Testis (tissue), 2 donors: ENCODE measurements at regions not wholly inside any gene's neighbourhood (a gene's known extent, or its start where the extent isn't known, plus 50 kb on each side); places are given as distances from the start of the nearest gene placed in this dataset.

Experiments used
- DNase-seq: peaks from one replicate; pipeline ENCODE4 v3.0.0-alpha.2; 2019
- H3K27ac ChIP-seq, 2 donors: fragments of 200-600 bp; sonication (generic); one replicate each; pipeline ENCODE4 v1.5.1; 2019
- H3K27me3 ChIP-seq: fragments of 200-600 bp; sonication (generic); one replicate; pipeline ENCODE4 v1.5.1; 2019
- H3K36me3 ChIP-seq: fragments of 200-600 bp; sonication (generic); one replicate; pipeline ENCODE4 v1.5.1; 2017; ENCODE audit warnings: low read depth; ENCODE audit errors: missing control alignments
- H3K4me1 ChIP-seq: fragments of 200-600 bp; sonication (generic); one replicate; pipeline ENCODE4 v1.5.1; 2019
- H3K4me3 ChIP-seq, 2 donors: fragments of 200-600 bp; sonication (generic); one replicate each; pipeline ENCODE4 v1.5.1; 2017 to 2019
- H3K9me3 ChIP-seq: fragments of 200-600 bp; sonication (generic); one replicate; pipeline ENCODE4 v1.5.1; 2017
- POLR2A ChIP-seq: fragments of 450-650 bp; IDR thresholded peaks from one replicate; pipeline ENCODE4 v1.6.1; 2017; ENCODE audit warnings: antibody characterized with exemption, mild to moderate bottlenecking, moderate library complexity
- WGBS, 2 donors: methylation state at CpG; one replicate each; pipeline ENCODE4 v1.1.5; 2018; 5-methylcytosine and 5-hydroxymethylcytosine counted together
- intact Hi-C: fragments of 100-400 bp; cut with DNase I; formaldehyde crosslinking; loops from one replicate; pipeline ENCODE4 v1.15.1; 2023; ENCODE audit warnings: low total_unique reads
- TF ChIP-seq, protein P1 (sequence below), 3 experiments: fragments of 450-650 bp in 2 of 3; fragments of 200-600 bp in 1 of 3; sonication (generic) in 1 of 3; IDR thresholded peaks; one replicate each; pipeline ENCODE4 v1.5.1; 2016 to 2019; ENCODE audit warnings: antibody characterized with exemption in 3 of 3, mild to moderate bottlenecking in 2 of 3, moderate library complexity in 1 of 3

DNA sequence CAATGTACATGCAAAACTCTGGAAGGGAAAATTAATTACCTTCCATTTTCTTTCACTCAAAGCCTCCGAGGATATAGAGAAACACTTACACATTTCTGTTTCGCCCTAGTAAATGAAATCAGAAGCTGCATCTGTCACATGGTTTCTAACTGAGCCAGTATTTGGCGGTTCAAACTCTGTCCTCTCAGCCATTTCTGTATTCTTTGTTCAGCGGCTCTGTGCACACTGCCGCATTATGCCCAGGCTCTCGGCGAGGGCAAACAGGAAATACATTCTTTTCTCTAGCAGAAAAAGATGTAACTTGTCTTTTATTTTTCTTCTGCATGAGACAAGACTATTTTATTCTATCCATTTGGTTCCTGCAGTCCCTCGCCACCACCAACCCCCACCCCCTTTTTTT lies 71.4 kb upstream of the GPM6B start:
- intact Hi-C loops, result no loop called here
- Histone ChIP-seq H3K4me1 (no peaks in the 10 kb centered on the region), H3K9me3 (no peaks in the 10 kb centered on the region), H3K27ac (no peak overlapping the region), H3K4me3 (no peak overlapping the region), H3K27me3 (no peaks in the 10 kb centered on the region), H3K36me3 (no peaks in the 10 kb centered on the region)
- 80 to 96% methylated on average over 8 of the region's 8 CpGs for WGBS, 2 donors
- TF ChIP-seq POLR2A, result no peak
- TF ChIP-seq, protein P1, sequence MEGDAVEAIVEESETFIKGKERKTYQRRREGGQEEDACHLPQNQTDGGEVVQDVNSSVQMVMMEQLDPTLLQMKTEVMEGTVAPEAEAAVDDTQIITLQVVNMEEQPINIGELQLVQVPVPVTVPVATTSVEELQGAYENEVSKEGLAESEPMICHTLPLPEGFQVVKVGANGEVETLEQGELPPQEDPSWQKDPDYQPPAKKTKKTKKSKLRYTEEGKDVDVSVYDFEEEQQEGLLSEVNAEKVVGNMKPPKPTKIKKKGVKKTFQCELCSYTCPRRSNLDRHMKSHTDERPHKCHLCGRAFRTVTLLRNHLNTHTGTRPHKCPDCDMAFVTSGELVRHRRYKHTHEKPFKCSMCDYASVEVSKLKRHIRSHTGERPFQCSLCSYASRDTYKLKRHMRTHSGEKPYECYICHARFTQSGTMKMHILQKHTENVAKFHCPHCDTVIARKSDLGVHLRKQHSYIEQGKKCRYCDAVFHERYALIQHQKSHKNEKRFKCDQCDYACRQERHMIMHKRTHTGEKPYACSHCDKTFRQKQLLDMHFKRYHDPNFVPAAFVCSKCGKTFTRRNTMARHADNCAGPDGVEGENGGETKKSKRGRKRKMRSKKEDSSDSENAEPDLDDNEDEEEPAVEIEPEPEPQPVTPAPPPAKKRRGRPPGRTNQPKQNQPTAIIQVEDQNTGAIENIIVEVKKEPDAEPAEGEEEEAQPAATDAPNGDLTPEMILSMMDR (IDR thresholded peaks at IDR 0.05), result no peak
- no peak for DNase-seq

GRCh38 chrX:13885591-13885990 lies 68.7 kb upstream of the GPM6B start:
- TF ChIP-seq, protein P1 (IDR thresholded peaks at IDR 0.05), result no peak
- no peak for TF ChIP-seq POLR2A
- Histone ChIP-seq H3K27ac (no peak overlapping the region), H3K27me3 (no peaks in the 10 kb centered on the region), H3K9me3 (no peaks in the 10 kb centered on the region), H3K4me1 (no peaks in the 10 kb centered on the region), H3K36me3 (no peaks in the 10 kb centered on the region), H3K4me3 (no peak overlapping the region)
- intact Hi-C loops, result no loop called here
- 94 to 98% methylated on average over 7 to 9 of the region's 9 CpGs for WGBS, 2 donors
- no peak for DNase-seq

DNA sequence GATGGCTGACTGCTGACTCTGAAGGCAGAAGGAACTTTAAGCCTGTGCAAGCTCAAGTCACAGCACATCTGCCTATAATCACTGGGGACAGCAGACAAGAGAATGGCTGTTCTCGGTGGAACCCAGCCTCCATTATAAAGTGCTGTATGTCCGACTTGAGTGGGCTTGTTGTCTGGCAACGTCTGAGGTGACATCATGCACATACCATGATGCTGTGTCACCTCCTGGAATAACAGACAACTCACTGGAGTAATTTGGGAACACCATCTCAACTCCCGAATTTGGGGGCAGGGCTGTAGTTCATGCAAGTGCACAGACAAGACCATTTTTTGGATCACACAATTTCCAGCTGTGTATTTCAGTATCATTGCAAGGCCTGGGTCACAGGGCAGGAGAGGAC lies 59.8 kb upstream of the GPM6B start:
- WGBS, 2 donors, result 100% methylated on average over 1 of the region's 4 CpGs; no CpG with 5 or more reads in 1 of the 2 donors
- no peaks in the 10 kb centered on the region for H3K4me1 ChIP-seq
- H3K36me3 ChIP-seq, result no peaks in the 10 kb centered on the region
- H3K27ac ChIP-seq, result no peak overlapping the region
- H3K27me3 ChIP-seq, result no peaks in the 10 kb centered on the region
- TF ChIP-seq, protein P1 (IDR thresholded peaks at IDR 0.05), result no peak
- TF ChIP-seq POLR2A, result no peak
- H3K9me3 ChIP-seq, result no peaks in the 10 kb centered on the region
- intact Hi-C loops, result no loop called here
- no peak for DNase-seq
- no peak overlapping the region for H3K4me3 ChIP-seq

- intact Hi-C loops, result no loop called here
- no peak overlapping the region for H3K27ac ChIP-seq
- 74% methylated on average over 3 of the region's 3 CpGs; no CpG with 5 or more reads in 1 of the 2 donors for WGBS, 2 donors
- H3K27me3 ChIP-seq, result no peaks in the 10 kb centered on the region
- no peaks in the 10 kb centered on the region for H3K9me3 ChIP-seq
- no peaks in the 10 kb centered on the region for H3K36me3 ChIP-seq
- TF ChIP-seq, protein P1 (IDR thresholded peaks at IDR 0.05), result no peak
- TF ChIP-seq POLR2A, result no peak
- DNase-seq, result no peak
- no peaks in the 10 kb centered on the region for H3K4me1 ChIP-seq
- H3K4me3 ChIP-seq, result no peak overlapping the region
Measured at GRCh38 chrX:13875572-13875971, 58.7 kb upstream of the GPM6B start.

DNA sequence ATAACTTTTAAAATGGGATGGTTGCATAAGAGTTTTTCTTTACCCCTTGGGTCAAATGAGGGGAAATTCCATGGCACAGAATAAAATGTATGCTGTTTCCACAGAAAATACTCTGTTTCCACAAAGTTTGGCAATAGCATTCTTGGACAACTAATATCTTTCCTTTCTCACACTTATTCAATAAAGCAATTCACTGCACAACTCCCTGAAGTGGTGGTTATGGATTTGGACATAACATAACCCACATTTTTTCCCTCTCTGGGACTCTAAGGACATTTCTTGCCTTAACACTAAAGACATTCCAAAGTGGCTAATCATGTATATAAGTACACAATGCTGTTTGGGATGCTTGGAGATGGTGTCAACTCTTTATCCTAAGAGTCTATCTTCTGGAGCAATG lies 51.7 kb upstream of the GPM6B start:
- TF ChIP-seq, protein P1 (IDR thresholded peaks at IDR 0.05), result no peak
- TF ChIP-seq POLR2A, result no peak
- intact Hi-C loops, result no loop called here

More for the DNA sequence above, 51.7 kb upstream of the GPM6B start:
- Histone ChIP-seq H3K4me3 (no peak overlapping the region), H3K27me3 (no peaks in the 10 kb centered on the region), H3K36me3 (no peaks in the 10 kb centered on the region), H3K9me3 (no peaks in the 10 kb centered on the region), H3K4me1 (no peaks in the 10 kb centered on the region), H3K27ac (no peak overlapping the region)
- DNase-seq, result no peak
